ENCODE measurements at regions not wholly inside any gene's neighbourhood (a gene's known extent, or its start where the extent isn't known, plus 50 kb on each side); places are given as distances from the start of the nearest gene placed in this dataset.
"Not testable (repeated sequence)": the region's sequence is repeated elsewhere in the genome, so short reads cannot be mapped to it uniquely, and the experiment has no call there.

DNA sequence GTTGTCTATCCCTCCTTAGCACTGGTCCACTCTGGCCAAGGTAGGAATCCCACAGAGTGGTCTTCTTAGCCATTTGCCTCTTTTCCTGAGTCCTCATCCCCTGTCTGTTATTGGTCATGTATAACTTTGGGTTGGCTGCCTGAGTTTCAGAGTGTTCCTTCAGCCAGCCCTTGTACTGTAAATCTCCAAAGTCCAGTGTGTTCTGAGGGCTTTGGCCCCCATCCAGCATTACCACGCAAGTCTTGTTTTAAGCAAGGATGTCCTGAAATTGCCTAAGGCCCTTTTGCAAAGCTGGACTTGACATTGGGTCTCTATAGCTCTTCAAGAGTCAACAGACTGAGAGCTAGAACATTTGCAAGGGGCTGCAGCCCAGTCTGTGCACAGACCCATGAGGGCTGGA is 52.5 kb upstream of the MTLN start:
- TF ChIP-seq, protein P1, sequence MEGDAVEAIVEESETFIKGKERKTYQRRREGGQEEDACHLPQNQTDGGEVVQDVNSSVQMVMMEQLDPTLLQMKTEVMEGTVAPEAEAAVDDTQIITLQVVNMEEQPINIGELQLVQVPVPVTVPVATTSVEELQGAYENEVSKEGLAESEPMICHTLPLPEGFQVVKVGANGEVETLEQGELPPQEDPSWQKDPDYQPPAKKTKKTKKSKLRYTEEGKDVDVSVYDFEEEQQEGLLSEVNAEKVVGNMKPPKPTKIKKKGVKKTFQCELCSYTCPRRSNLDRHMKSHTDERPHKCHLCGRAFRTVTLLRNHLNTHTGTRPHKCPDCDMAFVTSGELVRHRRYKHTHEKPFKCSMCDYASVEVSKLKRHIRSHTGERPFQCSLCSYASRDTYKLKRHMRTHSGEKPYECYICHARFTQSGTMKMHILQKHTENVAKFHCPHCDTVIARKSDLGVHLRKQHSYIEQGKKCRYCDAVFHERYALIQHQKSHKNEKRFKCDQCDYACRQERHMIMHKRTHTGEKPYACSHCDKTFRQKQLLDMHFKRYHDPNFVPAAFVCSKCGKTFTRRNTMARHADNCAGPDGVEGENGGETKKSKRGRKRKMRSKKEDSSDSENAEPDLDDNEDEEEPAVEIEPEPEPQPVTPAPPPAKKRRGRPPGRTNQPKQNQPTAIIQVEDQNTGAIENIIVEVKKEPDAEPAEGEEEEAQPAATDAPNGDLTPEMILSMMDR (IDR thresholded peaks at IDR 0.05): not testable (repeated sequence)
- TF ChIP-seq EP300, POLR2A (IDR thresholded peaks at IDR 0.05): not testable (repeated sequence)
